Activated CD4-positive, alpha-beta memory T cell treated with anti-CD3 and anti-CD28 coated beads, Interleukin-2, amount 10 ng/mL, durations not matched to agents 7 days and 5 days (primary cell): ENCODE measurements at regions not wholly inside any gene's neighbourhood (a gene's known extent, or its start where the extent isn't known, plus 50 kb on each side); places are given as distances from the start of the nearest gene placed in this dataset.

ENCODE experiments used
- CTCF ChIA-PET: fragments of 350-600 bp; sonication (Branson Sonifier 250); formaldehyde crosslinking; loops from one replicate; lab custom pipeline; 2021; ENCODE audit warnings: antibody characterized with exemption, inconsistent platforms; lab: Charles Lee
- POLR2A ChIA-PET: fragments of 350-600 bp; sonication (Branson Sonifier 250); formaldehyde crosslinking; loops from one replicate; lab custom pipeline; 2021; ENCODE audit warnings: antibody characterized with exemption; lab: Charles Lee
- DNase-seq: peaks from one replicate; pipeline ENCODE4 v3.0.0-alpha.2; 2020
- H3K27ac Mint-ChIP-seq: one replicate; pipeline ENCODE4 v1.8.0; 2021; ENCODE audit warnings: mild to moderate bottlenecking, mixed read lengths
- H3K27me3 Mint-ChIP-seq: one replicate; pipeline ENCODE4 v1.8.0; 2021; ENCODE audit warnings: mixed read lengths
- H3K36me3 Mint-ChIP-seq: one replicate; pipeline ENCODE4 v1.8.0; 2021; ENCODE audit warnings: low read depth, mixed read lengths
- H3K4me1 Mint-ChIP-seq: one replicate; pipeline ENCODE4 v1.8.0; 2021; ENCODE audit warnings: mixed read lengths
- H3K4me3 Mint-ChIP-seq: one replicate; pipeline ENCODE4 v1.8.0; 2021; ENCODE audit warnings: mild to moderate bottlenecking, mixed read lengths
- H3K9me3 Mint-ChIP-seq: one replicate; pipeline ENCODE4 v1.8.0; 2021; ENCODE audit warnings: mixed read lengths

- Mint-ChIP-seq H3K4me3 (no peak overlapping the region), H3K9me3 (no peaks in the 10 kb centered on the region), H3K36me3 (no peaks in the 10 kb centered on the region), H3K27me3 (peaks cover 2% of the 10 kb centered on the region), H3K27ac (no peak overlapping the region), H3K4me1 (no peaks in the 10 kb centered on the region)
- ChIA-PET POLR2A (no interaction called here), CTCF (no interaction called here)
- DNase-seq: no peak
Measured at GRCh38 chr13:76634431-76635191, 251.6 kb downstream of the KCTD12 start.

- CTCF ChIA-PET: no interaction called here
- Mint-ChIP-seq H3K9me3 (no peaks in the 10 kb centered on the region), H3K4me1 (no peaks in the 10 kb centered on the region), H3K27ac (no peak overlapping the region), H3K27me3 (no peaks in the 10 kb centered on the region), H3K4me3 (no peak overlapping the region), H3K36me3 (no peaks in the 10 kb centered on the region)
- POLR2A ChIA-PET: no interaction called here
- no peak for DNase-seq
Measured at GRCh38 chr13:76632401-76633044, 253.7 kb downstream of the KCTD12 start.

- Mint-ChIP-seq H3K27me3 (peaks cover 6% of the 10 kb centered on the region), H3K4me1 (no peaks in the 10 kb centered on the region), H3K4me3 (no peak overlapping the region), H3K27ac (no peak overlapping the region), H3K36me3 (no peaks in the 10 kb centered on the region), H3K9me3 (no peaks in the 10 kb centered on the region)
- DNase-seq: no peak
- ChIA-PET POLR2A (no interaction called here), CTCF (no interaction called here)
Measured at GRCh38 chr13:76630629-76631230, 255.5 kb downstream of the KCTD12 start.

- CTCF ChIA-PET: no interaction called here
- no peak for DNase-seq
- Mint-ChIP-seq H3K36me3 (no peaks in the 10 kb centered on the region), H3K27ac (no peak overlapping the region), H3K4me1 (no peaks in the 10 kb centered on the region), H3K27me3 (peaks cover 9% of the 10 kb centered on the region), H3K4me3 (no peak overlapping the region), H3K9me3 (no peaks in the 10 kb centered on the region)
- POLR2A ChIA-PET: no interaction called here
Measured at GRCh38 chr13:76622315-76623040, 263.7 kb downstream of the KCTD12 start.

- Mint-ChIP-seq H3K27me3 (peaks cover 9% of the 10 kb centered on the region), H3K36me3 (no peaks in the 10 kb centered on the region), H3K27ac (no peak overlapping the region), H3K4me3 (no peak overlapping the region), H3K9me3 (no peaks in the 10 kb centered on the region), H3K4me1 (no peaks in the 10 kb centered on the region)
- CTCF ChIA-PET: interaction anchor here (0.6 kb wide), 1 partner anchor 81 kb away, joined by 4 read pairs; no protein-coding TSS in a partner anchor
- POLR2A ChIA-PET: no interaction called here
- no peak for DNase-seq
Measured at GRCh38 chr13:76621705-76622104, 264.5 kb downstream of the KCTD12 start.

GRCh38 chr13:76620036-76620435 lies 266.2 kb downstream of the KCTD12 start:
- no peak overlapping the region for H3K27ac Mint-ChIP-seq
- DNase-seq: no peak
- ChIA-PET CTCF (no interaction called here), POLR2A (no interaction called here)
- no peaks in the 10 kb centered on the region for H3K9me3 Mint-ChIP-seq
- H3K36me3 Mint-ChIP-seq: no peaks in the 10 kb centered on the region
- no peak overlapping the region for H3K4me3 Mint-ChIP-seq
- H3K4me1 Mint-ChIP-seq: no peaks in the 10 kb centered on the region
- H3K27me3 Mint-ChIP-seq: peaks cover 4% of the 10 kb centered on the region

- Mint-ChIP-seq H3K4me1 (no peaks in the 10 kb centered on the region), H3K36me3 (no peaks in the 10 kb centered on the region), H3K27me3 (peaks cover 4% of the 10 kb centered on the region), H3K4me3 (no peak overlapping the region), H3K9me3 (no peaks in the 10 kb centered on the region), H3K27ac (no peak overlapping the region)
- ChIA-PET CTCF (no interaction called here), POLR2A (no interaction called here)
- no peak for DNase-seq
Measured at GRCh38 chr13:76619631-76620030, 266.6 kb downstream of the KCTD12 start.

GRCh38 chr13:76610819-76611415 lies 275.3 kb downstream of the KCTD12 start:
- Mint-ChIP-seq H3K9me3 (peaks cover 3% of the 10 kb centered on the region), H3K36me3 (no peaks in the 10 kb centered on the region), H3K4me1 (no peaks in the 10 kb centered on the region), H3K27me3 (no peaks in the 10 kb centered on the region), H3K4me3 (no peak overlapping the region), H3K27ac (no peak overlapping the region)
- ChIA-PET POLR2A (no interaction called here), CTCF (no interaction called here)
- no peak for DNase-seq

- Mint-ChIP-seq H3K27ac (no peak overlapping the region), H3K9me3 (peaks cover 3% of the 10 kb centered on the region), H3K4me3 (no peak overlapping the region), H3K27me3 (no peaks in the 10 kb centered on the region), H3K36me3 (no peaks in the 10 kb centered on the region), H3K4me1 (no peaks in the 10 kb centered on the region)
- DNase-seq: no peak
- POLR2A ChIA-PET: no interaction called here
- CTCF ChIA-PET: interaction anchor here (0.6 kb wide), 1 partner anchor 147 kb away, joined by 5 read pairs; no protein-coding TSS in a partner anchor
Measured at GRCh38 chr13:76609643-76610042, 276.6 kb downstream of the KCTD12 start.

GRCh38 chr13:76607866-76608265 lies 278.3 kb downstream of the KCTD12 start:
- Mint-ChIP-seq H3K4me3 (no peak overlapping the region), H3K4me1 (no peaks in the 10 kb centered on the region), H3K27me3 (no peaks in the 10 kb centered on the region), H3K9me3 (peaks cover 3% of the 10 kb centered on the region), H3K36me3 (no peaks in the 10 kb centered on the region), H3K27ac (no peak overlapping the region)
- POLR2A ChIA-PET: no interaction called here
- CTCF ChIA-PET: no interaction called here
- DNase-seq: no peak

GRCh38 chr13:76600081-76600480 lies 286.1 kb downstream of the KCTD12 start:
- ChIA-PET POLR2A (no interaction called here), CTCF (no interaction called here)
- no peaks in the 10 kb centered on the region for H3K9me3 Mint-ChIP-seq
- H3K4me3 Mint-ChIP-seq: no peak overlapping the region
- no peaks in the 10 kb centered on the region for H3K4me1 Mint-ChIP-seq
- no peaks in the 10 kb centered on the region for H3K36me3 Mint-ChIP-seq
- no peak overlapping the region for H3K27ac Mint-ChIP-seq
- DNase-seq: no peak
- peaks cover 2% of the 10 kb centered on the region for H3K27me3 Mint-ChIP-seq

GRCh38 chr13:76597868-76598267 lies 288.3 kb downstream of the KCTD12 start:
- no peak overlapping the region for H3K27ac Mint-ChIP-seq
- H3K9me3 Mint-ChIP-seq: no peaks in the 10 kb centered on the region
- H3K4me1 Mint-ChIP-seq: no peaks in the 10 kb centered on the region
- DNase-seq: no peak
- H3K36me3 Mint-ChIP-seq: no peaks in the 10 kb centered on the region
- ChIA-PET CTCF (no interaction called here), POLR2A (no interaction called here)
- H3K27me3 Mint-ChIP-seq: peaks cover 2% of the 10 kb centered on the region
- H3K4me3 Mint-ChIP-seq: no peak overlapping the region

- Mint-ChIP-seq H3K27me3 (peaks cover 2% of the 10 kb centered on the region), H3K9me3 (no peaks in the 10 kb centered on the region), H3K36me3 (no peaks in the 10 kb centered on the region), H3K4me1 (no peaks in the 10 kb centered on the region), H3K4me3 (no peak overlapping the region), H3K27ac (no peak overlapping the region)
- no peak for DNase-seq
- ChIA-PET CTCF (no interaction called here), POLR2A (no interaction called here)
Measured at GRCh38 chr13:76596216-76596615, 290.0 kb downstream of the KCTD12 start.
